Gastrocnemius medialis (tissue), 4 donors: ENCODE measurements at regions not wholly inside any gene's neighbourhood (a gene's known extent, or its start where the extent isn't known, plus 50 kb on each side); places are given as distances from the start of the nearest gene placed in this dataset.
"Not testable (repeated sequence)": the region's sequence is repeated elsewhere in the genome, so short reads cannot be mapped to it uniquely, and the experiment has no call there.

Experiments used
- CTCF ChIP-seq, 5 experiments: fragments of 450-650 bp in 3 of 5; fragments of 200-600 bp in 2 of 5; sonication (generic) in 2 of 5; IDR thresholded peaks in 4 of 5; conservative IDR thresholded peaks in 1 of 5; 1 replicate in 4 of 5; 2 replicates in 1 of 5; pipeline ENCODE4 v1.5.1; 2016 to 2019; ENCODE audit warnings: antibody characterized with exemption in 5 of 5, mild to moderate bottlenecking in 3 of 5, moderate library complexity in 3 of 5
- POLR2A ChIP-seq, 2 donors: fragments of 450-650 bp; IDR thresholded peaks; one replicate each; pipeline ENCODE4 v1.6.1; 2017; ENCODE audit warnings: antibody characterized with exemption in 2 of 2, mild to moderate bottlenecking in 2 of 2, moderate library complexity in 2 of 2

- TF ChIP-seq CTCF (IDR thresholded peaks at IDR 0.05 in 4 of 5, conservative IDR thresholded peaks at IDR 0.05 in 1 of 5); POLR2A (IDR thresholded peaks at IDR 0.05): not testable (repeated sequence)
Observed at GRCh38 chr1:120257064-120257777, 80.9 kb upstream of the SEC22B start.
